ENCODE measurements at regions not wholly inside any gene's neighbourhood (a gene's known extent, or its start where the extent isn't known, plus 50 kb on each side); places are given as distances from the start of the nearest gene placed in this dataset.

DNA sequence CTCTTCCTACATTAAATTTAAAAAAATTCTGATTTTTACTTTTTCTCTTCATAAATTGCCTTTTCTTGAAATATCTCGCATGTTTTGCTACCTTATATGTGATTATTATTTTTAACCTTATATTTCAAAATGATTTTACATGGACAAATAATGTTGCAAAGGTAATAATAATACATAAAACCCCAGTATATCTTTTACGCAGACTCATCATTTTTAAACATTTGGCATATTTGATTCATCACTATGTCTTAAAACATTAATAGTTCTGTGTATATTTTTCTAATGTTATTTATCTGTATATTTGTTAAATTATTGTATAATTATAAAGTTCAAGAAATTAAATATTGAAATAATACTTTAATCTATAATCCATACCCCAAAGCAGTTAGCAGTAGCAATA, 350.8 kb downstream of the RPL10L start:
- no peak for DNase-seq (ENCODE audit: low read depth, low spot score)

DNA sequence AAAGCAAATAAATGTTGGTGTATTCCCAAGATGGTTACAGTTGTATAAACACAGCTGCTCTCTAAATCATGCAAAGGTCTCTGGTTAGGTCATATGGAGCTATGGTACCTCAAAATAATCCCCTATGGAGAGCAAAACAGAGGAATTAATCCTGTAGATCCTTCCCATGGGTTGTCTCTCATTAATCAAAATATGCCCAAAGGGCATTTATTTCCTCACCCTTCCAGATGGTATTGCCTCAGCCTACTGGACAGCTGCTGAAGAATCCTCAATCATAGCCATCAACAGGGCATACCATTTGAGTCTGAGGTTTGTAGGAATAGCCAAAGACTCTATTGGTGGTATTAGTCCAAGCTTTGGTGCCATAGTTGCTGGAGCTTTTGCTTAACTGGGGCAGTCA, 360.9 kb downstream of the RPL10L start:
- DNase-seq (ENCODE audit: low read depth, low spot score), result peak; percentile 70

DNA sequence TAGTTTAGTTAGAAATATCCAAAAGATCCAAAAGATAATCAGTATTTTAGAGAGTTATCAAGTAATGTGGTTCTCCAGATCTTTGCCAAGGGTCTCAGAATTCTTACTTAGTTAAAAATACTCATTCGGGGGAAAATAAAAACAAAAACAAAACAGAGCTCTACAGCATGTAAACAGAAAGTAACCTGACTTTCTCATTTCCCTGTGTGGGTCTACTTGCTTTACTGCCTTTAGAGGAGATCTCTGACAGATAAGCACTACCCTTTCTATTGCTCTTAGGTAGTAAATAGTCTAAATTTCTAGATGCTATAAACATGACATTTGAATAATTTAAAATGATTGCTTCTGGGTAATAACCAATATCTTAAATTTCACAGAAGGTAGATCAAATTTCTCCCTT, 371.8 kb downstream of the RPL10L start:
- no peak for DNase-seq (ENCODE audit: low read depth, low spot score)

DNA sequence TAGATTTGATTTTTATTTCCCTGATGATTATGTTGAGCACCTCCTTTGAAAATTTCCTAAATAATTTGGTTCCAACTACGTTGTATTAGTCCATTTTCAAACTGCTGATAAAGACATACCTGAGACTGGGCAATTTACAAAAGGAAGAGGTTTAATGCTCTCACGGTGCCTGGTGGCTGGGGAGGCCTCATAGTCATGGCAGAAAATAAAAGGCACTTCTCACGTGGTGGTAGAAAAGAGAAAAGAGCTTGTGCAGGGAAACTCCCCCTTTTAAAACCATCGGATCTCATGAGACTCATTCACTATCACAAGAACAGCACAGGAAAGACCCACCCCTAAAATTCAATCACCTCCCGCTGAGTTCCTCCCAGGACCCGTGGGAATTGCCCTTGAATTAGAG, 372.3 kb downstream of the RPL10L start:
- DNase-seq (ENCODE audit: low read depth, low spot score), result no peak

DNA sequence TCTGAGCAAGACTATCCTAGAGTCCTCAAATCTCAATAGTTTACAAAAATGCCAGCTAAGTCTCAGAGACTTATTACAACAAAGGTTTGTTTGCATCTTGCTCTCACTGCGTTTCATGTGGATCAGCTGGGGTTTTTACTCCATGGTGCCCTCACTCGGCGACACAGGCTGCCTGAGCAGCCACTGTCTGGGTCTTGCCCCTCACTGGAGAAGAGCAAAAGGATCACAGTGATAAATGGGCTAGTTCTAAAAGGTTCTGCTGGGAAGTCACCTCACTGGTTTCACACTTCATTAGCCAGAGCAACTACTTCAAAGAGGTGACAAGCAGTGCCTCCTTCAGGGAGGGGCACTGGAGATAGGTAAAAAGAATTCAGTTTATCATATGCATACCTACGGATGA, 392.0 kb downstream of the RPL10L start:
- DNase-seq (ENCODE audit: low read depth, low spot score), result no peak

DNA sequence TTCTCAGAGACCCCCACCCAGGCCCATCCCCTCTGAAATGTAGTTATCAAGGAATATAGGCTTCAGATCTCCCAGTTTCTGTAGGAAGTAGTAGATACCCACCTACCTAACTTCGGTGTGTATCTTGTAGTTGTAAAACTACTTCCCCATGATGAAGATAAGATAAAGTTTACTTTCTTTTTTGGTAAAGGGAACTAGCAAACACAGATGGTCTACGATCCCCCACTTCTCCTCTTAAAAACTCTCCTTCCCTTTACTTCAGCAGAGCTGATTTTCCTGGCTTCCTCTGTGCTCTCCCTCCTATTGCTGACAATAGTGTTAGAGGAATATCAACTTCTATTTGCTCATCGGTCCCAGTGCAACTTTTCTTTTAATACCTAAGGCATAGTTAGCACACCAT, 395.2 kb downstream of the RPL10L start:
- no peak for DNase-seq (ENCODE audit: low read depth, low spot score)

DNA sequence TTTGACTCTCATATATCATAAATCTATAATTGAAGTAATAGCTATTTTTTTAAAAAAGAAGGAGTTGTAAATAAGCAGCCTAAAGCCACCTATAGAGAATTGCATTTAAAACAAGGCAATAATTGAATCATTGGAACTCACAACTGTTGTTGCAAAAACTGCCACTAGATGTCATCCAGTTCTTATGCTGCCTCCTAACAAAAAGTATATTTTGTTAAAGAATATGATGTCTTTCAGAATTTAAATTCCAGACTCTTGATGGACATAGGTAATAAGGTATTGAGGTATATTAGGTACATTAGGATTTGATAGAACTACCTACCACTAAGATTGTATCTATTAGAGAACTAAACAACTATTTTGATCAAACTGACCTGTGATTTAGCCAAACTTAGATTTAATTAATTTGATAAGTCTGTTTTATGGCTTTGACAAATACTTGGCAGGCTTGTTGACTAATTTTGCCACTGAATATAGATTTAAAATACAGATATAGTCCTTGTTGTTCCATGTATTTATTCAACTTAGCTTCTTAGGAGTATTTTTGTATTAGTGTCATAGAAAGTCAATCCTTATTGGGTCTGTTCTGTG, 401.4 kb downstream of the RPL10L start:
- DNase-seq (ENCODE audit: low read depth, low spot score), result no peak

DNA sequence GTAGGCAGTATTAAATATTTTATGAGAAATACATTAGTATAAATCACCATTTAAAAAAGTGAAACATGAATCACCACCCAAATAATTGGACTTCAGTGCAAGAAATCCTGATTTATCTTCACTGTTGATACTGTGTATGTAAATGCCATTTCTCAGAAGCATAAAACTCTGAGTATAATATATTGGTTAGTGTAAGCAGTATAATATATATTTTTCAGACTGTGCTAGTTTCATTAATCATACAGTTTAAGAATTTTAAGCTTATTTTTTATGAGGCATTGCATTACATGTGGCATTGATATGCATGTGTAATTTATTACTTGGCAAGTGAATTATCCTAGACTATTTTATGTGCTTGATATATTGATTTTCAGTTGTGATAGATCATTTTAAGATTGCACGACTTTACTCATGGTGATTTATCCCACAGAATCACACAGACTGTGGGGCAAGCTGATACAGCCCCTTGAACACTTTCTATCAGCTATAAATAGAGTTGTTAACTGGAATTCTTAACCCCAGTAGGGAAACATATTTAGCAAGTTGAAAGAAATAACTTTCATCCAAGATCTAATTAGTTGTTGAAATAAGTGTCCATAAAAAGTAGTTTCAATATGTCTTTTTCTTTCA, 403.5 kb downstream of the RPL10L start:
- DNase-seq (ENCODE audit: low read depth, low spot score), result no peak

DNA sequence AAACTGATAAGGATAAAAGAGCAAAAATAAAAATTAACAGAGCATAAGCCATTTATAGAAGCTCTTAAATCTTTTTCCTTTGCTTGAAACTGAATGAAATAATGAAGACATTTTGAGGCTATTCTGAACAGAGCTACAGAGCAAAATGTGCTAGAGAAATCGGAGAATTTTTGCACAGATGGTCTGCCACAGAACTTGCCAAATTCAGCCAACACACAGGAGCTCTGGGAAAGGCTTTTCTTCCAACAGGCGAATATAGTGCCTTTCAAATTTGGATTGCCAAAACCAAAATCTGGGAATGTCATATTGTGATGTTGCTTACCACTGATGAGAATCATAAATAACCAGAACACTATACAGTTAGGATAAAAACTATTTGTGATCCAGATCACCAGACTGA, 406.3 kb downstream of the RPL10L start:
- DNase-seq (ENCODE audit: low read depth, low spot score), result no peak

DNA sequence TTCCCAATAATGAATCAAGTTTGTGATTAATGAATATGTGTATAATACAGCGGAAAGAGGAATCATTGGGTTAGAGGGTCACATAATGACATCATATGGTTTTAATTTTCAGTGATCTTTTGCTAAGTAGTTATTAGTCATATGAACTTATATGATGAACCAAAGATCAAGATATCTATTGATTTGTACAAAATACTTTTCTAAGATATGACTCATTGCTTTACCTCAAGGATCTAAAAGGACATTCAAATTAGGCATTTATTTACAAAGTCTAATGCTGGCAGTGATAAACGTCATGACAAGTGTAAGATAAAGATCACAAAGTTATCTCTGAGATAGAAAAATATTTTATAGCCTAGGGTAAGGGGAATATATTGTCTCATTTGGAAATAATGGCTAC, 417.8 kb downstream of the RPL10L start:
- DNase-seq (ENCODE audit: low read depth, low spot score), result no peak

DNA sequence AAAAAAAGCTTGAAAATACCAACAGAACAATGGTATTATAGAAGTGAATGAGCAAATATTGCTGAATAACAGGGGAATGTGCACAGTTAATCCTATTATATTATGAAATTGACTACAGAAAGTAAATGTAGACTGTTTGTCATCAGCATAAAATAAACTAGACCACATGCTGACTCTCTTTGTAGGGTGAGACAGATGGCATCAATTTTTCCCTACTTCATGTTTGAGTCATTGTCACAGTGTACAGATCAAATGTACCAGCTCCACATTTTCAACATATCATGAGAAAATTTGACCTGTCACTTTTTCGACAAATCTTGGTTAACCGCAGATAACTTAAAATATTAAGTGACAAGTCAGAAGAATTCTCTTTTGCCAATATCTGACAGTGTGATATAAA, 421.0 kb downstream of the RPL10L start:
- no peak for DNase-seq (ENCODE audit: low read depth, low spot score)

DNA sequence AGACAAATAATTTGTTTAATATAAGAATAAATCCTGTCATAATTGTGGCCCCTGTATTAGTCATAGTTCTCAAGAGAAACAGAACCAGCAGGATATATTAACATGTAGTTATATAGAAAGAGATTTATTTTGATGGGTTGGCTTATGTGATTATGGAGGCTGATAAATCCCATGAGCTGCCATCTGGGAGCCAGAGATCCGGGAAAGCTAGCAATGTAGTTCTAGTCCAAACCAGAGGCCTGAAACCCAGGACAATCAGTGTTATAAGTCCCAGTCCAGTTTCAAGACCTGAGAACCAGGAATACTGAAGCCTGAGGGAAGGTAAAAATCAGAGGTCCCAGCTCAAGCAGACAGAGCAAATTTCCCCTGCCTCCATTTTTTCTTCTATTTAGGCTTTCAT, 435.8 kb downstream of the RPL10L start:
- DNase-seq (ENCODE audit: low read depth, low spot score), result no peak

DNA sequence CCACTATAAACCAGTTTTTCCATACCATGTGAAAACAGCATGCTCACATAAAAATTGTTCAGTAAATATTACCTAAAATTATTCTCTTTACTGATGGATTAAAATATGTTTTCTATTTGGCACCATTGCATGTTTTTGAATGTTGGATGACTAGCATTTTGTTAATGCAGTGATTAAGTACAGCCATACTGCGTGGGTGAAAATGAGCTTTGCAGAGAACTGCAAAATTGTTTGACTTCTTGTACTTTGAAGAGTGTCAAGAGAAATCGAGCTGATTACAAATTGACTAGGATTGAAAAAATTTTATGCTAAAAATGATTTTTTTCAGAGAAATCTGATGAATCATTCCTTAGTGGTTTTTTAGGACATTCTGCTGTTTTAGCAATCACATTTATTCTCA, 452.9 kb downstream of the RPL10L start:
- no peak for DNase-seq (ENCODE audit: low read depth, low spot score)

DNA sequence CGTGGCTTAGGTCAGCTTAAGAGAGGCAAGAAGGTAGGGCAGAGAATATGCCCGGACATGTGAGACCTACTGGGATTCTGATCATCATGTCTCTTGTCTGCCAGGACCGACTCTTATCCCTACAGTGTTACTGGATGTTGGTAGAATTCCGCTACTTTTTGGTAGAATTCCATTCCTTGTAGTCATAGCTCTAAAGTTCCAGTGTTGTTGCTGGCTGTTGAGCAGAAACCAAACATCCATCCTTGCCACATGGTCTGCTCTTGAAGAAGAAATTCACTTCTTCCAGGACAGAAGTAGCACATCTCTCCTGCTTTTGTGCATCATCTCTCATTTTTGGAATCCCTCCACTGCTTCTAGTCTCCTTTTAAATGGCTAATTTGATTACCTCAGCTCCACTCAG, 453.7 kb downstream of the RPL10L start:
- no peak for DNase-seq (ENCODE audit: low read depth, low spot score)

Data from brain pericyte (primary cell).